HEK293T (cell line): ENCODE measurements at regions not wholly inside any gene's neighbourhood (a gene's known extent, or its start where the extent isn't known, plus 50 kb on each side); places are given as distances from the start of the nearest gene placed in this dataset.

Experiments used
- ARNT ChIP-seq: fragments of 450-650 bp; IDR thresholded peaks from 2 replicates; pipeline ENCODE4 v1.6.1; 2017; ENCODE audit warnings: mild to moderate bottlenecking
- BHLHE40 ChIP-seq: fragments of 450-650 bp; IDR thresholded peaks from 2 replicates; pipeline ENCODE4 v1.6.1; 2016; ENCODE audit warnings: mild to moderate bottlenecking, moderate library complexity, borderline replicate concordance
- CTBP1 ChIP-seq: fragments of 450-650 bp; IDR thresholded peaks from 2 replicates; pipeline ENCODE4 v1.6.1; 2016; ENCODE audit warnings: borderline replicate concordance
- ELF4 ChIP-seq: fragments of 450-650 bp; IDR thresholded peaks from 2 replicates; pipeline ENCODE4 v1.6.1; 2017; ENCODE audit warnings: antibody characterized with exemption
- FOXA1 ChIP-seq: fragments of 450-650 bp; IDR thresholded peaks from 2 replicates; pipeline ENCODE4 v1.6.1; 2016; ENCODE audit warnings: mild to moderate bottlenecking
- FOXK2 ChIP-seq: fragments of 450-650 bp; IDR thresholded peaks from 2 replicates; pipeline ENCODE4 v1.6.1; 2016; ENCODE audit warnings: mild to moderate bottlenecking
- FOXM1 ChIP-seq: fragments of 450-650 bp; IDR thresholded peaks from 2 replicates; pipeline ENCODE4 v1.6.1; 2017; ENCODE audit warnings: mild to moderate bottlenecking, borderline replicate concordance
- HDGF ChIP-seq: fragments of 450-650 bp; IDR thresholded peaks from 2 replicates; pipeline ENCODE4 v1.6.1; 2017; ENCODE audit warnings: antibody characterized with exemption, borderline replicate concordance
- NFRKB ChIP-seq: fragments of 450-650 bp; IDR thresholded peaks from 2 replicates; pipeline ENCODE4 v1.6.1; 2016; ENCODE audit warnings: mild to moderate bottlenecking, moderate library complexity
- SP1 ChIP-seq: fragments of 450-650 bp; IDR thresholded peaks from 2 replicates; pipeline ENCODE4 v1.6.1; 2017
- SUZ12 ChIP-seq: fragments of 450-650 bp; IDR thresholded peaks from 2 replicates; pipeline ENCODE4 v1.6.1; 2016; ENCODE audit warnings: mild to moderate bottlenecking
- ZNF384 ChIP-seq: fragments of 450-650 bp; IDR thresholded peaks from 2 replicates; pipeline ENCODE4 v1.6.1; 2016

- no peak for TF ChIP-seq SUZ12
- no peak for TF ChIP-seq BHLHE40
- TF ChIP-seq SP1 = no peak
- no peak for TF ChIP-seq NFRKB
- no peak for TF ChIP-seq ZNF384
- no peak for TF ChIP-seq CTBP1
- TF ChIP-seq FOXA1 = no peak
- no peak for TF ChIP-seq ELF4
- TF ChIP-seq FOXM1 = no peak
- TF ChIP-seq ARNT = no peak
- no peak for TF ChIP-seq HDGF
- TF ChIP-seq FOXK2 = no peak
Observed at GRCh38 chr2:114384441-114384840, 58.0 kb upstream of the DPP10 start.
